GM18861 (cell line): ENCODE measurements at regions not wholly inside any gene's neighbourhood (a gene's known extent, or its start where the extent isn't known, plus 50 kb on each side); places are given as distances from the start of the nearest gene placed in this dataset.
"Not testable (repeated sequence)": the region's sequence is repeated elsewhere in the genome, so short reads cannot be mapped to it uniquely, and the experiment has no call there.

Experiments
- ATAC-seq: cut with Tn5 transposase; IDR thresholded peaks from one replicate; pipeline ENCODE4 v1.9.1; 2021; ENCODE audit not compliant: unreplicated experiment

DNA sequence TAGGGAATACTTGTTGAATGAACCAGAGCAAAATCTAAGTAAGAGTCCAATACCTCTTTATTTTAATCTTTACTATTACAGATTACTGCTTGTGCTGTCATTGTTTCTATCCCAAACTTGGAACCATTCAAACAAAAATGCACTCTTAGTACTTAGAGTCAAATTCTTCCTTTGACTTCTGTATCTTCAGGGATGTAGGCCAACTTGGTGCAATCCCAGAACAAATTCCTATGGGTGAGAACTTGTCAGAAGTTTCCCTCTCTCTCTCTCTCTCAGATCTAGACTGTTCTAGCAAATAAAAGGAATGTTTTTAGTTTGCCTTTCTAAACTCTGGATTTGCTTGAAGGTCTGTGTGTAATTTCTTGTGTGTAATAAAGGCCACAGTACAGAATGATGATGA lies 329.0 kb upstream of the TMTC4 start:
- no peak for ATAC-seq

- ATAC-seq = no peak
These were observed 314.8 kb upstream of the TMTC4 start for GRCh38 chr13:100989392-100989791.

GRCh38 chr13:100988921-100989320 lies 314.3 kb upstream of the TMTC4 start:
- no peak for ATAC-seq

GRCh38 chr13:100987948-100988347 lies 313.4 kb upstream of the TMTC4 start:
- ATAC-seq = no peak

DNA sequence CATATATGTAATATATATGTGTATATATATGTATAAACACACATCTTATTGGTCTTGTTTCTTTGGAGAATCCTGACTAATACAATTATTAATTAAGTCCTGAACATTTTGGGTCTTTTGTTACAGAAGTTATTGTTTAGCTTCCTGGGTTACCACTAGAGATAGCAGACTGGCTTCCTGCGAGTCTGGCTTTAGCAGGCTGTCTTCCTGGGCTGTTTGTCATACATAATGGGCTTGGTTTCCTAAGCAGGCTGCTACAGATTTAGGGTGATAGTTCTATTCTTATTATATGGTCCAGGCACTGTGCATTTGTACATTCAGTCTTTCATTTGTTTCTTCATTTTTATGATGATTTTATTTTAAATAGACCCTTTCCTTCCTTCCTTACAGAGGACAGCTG lies 312.0 kb upstream of the TMTC4 start:
- ATAC-seq = no peak

DNA sequence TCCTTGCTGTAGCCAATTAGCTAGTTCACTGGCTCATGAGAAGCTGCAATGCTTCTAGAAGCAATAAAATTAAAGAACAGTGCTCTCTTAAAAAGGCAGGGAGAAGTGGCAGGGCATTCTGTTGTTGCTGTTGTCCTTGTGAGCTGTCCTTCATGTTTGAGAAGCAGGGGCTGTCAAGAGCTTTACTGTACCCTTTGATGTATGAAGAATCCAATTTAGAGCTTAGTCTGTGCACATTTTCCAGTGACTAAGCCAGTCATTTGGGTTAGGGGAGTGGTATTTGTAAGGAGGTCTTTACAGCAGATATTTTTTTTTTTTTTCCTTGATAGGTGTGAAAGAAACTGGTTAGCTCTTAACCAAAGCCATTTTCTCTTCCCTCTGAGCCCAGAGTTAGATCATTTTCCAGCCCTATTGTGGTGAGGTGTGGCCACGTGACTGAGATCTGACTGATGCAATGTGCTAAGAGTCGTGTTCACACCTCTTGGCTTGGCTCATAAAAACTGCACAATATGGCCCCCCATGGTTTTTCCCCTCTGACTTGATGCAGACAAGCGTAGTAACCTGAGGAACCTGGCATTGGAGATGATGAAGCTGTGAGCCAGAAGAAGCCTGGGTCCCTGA lies 309.6 kb upstream of the TMTC4 start:
- ATAC-seq = no peak

DNA sequence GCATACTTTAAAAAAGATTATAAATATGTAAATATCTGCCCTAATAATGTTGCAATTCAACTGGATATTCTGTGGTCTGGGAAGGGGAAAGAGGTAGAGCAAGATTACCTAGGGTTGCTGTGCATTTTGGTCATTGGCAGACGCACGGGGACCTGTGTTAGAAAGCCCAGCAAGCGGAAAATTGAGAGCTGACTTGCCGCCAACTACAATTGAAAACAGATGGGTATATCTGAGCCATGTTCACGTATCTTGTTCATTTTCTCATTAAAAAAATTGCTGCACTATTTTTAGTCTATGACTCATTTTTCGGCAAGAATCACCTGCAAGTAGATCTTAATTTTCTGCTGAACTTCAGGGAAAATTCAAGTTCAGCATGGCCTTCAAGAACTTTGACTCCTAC lies 308.5 kb upstream of the TMTC4 start:
- no peak for ATAC-seq

- ATAC-seq = no peak
These were observed 305.6 kb upstream of the TMTC4 start for GRCh38 chr13:100980171-100980570.

- no peak for ATAC-seq
These were observed 303.2 kb upstream of the TMTC4 start for GRCh38 chr13:100977841-100978240.

DNA sequence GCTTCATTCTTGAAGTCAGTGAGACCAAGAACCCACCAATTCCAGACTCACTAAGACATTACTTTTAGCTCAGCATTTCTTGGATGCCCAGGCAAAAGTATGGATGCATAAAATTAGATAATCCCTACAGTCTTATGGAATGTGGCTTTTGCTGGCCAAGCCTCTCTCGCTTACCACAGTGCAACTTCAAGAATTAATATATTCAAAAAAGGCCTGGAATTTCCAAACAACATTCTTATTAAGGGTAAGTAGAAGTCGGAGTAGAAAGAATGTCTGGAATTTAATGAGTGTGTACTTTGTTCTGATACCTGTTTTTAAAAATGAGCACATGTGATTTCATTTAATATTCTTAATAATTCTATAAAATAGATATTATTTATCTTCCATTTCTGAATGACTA lies 302.4 kb upstream of the TMTC4 start:
- ATAC-seq = no peak

- ATAC-seq = not testable (repeated sequence)
These were observed 301.1 kb upstream of the TMTC4 start for GRCh38 chr13:100975666-100976065.

DNA sequence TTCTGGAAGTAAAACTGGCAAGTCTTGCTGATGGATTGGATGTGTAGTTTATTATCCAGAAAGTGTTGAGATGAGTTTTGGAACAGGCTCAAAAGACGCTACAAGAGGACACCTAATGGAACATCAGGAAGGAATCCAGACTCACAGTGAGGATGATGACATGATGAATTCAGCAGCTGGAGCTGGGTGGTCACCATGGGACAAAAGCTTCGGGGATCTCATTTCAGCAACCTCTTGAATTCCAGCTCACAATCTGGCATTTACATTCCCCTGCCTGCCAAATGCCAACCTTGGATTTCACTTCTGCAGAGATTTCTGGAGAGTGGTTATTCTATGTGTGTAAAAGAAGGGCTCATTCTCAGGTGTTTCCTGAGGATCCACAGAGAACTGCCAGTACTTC lies 288.0 kb upstream of the TMTC4 start:
- ATAC-seq = no peak

- no peak for ATAC-seq
These were observed 286.6 kb upstream of the TMTC4 start for GRCh38 chr13:100961186-100961585.

- ATAC-seq = no peak
These were observed 284.2 kb upstream of the TMTC4 start for GRCh38 chr13:100958831-100959230.

DNA sequence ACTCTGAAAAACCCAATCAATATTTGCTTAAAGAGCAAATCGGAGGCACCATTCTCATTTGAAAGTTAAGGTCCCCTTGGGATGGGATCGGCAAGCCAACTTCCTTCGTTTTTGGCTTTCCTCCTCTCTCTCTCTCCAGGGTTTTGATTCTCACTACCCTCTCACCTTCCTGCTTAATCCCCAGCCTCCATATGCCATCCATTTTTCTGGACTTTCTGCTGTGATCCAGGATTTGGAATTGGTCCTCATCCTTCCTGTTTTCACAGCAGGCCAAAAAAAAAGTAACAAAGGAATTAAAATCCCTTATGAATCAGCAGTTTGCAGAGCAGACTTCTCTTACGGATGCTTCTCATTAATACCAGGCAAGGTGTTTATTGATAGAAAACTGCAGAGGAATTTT lies 283.1 kb upstream of the TMTC4 start:
- no peak for ATAC-seq

DNA sequence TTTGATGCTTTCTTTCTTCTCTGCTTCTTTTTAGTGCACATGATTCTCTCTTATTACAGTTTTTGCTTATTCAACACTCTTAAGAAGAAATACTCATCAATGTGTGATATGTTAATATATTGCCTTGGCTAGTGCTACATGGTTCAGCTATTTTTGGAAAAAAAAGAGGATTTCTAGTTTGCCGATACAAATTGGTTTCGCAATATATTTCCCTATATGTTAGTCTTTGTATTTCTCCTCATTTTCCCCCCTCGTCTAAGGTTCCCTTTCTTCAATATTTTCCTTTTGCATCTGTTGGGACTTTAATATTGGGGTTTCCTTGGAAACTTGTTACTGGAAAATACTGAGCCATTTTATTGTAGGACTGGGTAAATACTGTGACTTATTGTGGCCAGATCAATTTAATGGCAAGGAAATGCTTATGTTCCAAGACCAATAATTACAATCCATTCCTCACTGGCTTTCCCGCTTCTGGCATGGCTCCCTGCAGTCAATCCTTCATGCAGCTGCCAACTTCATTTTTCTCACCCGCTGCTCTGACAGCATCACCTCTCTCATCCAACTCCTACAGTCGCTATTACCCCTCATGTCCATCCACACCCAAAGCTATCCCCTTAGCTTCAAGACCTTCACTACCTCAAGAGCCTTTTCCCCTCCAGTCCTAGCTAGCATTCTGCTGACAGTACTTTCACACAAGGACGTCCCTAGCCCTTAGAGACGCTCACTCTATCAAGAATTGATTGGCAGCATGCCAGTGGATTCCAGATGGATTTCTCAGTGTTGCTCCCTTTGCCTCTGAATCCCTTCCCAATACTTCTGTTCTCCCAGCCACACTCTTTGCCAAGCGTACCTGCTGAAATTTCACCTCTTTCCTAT lies 280.1 kb upstream of the TMTC4 start:
- no peak for ATAC-seq

DNA sequence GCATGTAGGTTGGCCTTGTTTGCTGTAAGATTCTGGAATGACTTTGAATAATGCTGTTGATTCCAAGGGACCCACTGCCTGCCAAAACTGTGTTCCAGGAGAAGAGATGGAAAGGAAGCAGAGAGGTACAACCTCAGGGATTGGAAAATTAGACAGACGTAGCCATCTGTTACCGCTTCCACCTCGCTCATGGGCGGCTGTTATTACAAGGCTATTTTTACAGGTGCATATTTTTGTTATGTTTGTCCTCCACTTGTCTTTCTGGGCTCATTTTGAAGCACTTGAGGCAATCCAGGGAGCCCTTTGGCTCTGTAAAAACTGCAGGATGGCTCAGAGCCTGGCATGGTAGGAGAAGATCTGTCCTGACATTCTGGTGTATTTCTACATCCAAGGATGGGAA lies 276.4 kb upstream of the TMTC4 start:
- ATAC-seq = no peak

DNA sequence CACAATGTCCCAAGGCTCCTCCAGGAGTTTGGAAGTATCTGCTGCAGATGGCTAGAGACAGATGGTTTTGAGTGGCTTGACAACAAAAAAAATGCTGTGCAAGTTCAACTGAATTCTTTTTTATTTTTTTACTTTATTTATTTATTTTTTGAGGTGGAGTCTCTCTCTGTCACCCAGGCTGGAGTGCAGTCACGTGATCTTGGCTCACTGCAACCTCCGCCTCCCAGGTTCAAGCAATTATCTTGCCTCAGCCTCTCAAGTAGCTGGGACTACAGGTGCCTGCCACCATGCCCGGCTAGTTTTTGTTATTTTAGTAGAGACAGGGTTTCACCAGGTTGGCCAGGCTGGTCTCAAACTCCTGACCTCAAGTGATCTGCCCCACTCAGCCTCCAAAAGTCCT lies 274.3 kb upstream of the TMTC4 start:
- not testable (repeated sequence) for ATAC-seq

GRCh38 chr13:100946588-100946987 lies 272.0 kb upstream of the TMTC4 start:
- no peak for ATAC-seq

DNA sequence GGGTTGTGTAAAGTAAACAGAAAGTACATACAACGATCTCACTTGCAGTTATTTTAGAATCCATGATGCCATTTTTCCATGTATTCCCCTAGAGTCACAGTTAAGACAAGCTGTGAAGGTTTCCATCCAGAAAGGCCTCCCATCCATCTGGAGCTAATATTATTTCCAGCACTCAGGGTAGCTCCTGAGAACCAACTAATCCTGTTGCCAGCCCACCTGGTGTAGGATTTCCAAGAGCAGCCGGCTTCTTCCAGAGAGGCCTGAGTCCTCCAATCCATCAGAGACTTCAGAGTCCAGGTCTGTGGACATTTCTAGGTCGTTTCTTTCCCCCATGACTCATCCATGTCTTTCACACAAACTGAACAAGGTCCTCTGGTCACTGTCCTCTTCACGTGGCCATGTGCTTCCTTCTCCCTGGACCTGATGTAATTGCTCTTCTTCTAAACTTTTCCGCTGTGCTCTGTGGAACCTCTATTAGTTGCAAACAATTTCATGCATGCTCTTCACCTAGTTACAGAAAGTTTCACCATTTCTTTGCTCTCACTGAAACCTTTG lies 270.3 kb upstream of the TMTC4 start:
- ATAC-seq = no peak

DNA sequence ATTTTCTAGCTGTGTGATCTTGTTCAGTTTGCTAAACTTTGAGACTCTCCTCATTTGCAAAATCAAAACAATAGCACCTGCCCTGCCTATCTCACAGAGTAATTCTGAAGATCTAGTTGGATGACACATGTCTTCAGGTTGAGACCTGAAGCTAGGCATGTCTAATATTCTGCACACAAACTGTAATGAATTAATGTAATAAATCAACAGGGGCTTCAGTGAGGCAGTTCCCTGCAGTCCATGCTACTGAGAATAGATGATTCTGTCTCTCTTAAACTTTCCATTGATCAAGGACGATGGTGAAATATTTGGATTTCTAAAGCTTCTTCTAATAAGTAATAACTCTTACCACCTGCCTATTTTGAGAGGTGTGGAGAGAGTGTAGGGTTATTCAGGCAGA lies 268.1 kb upstream of the TMTC4 start:
- no peak for ATAC-seq
